ENCODE measurements at regions not wholly inside any gene's neighbourhood (a gene's known extent, or its start where the extent isn't known, plus 50 kb on each side); places are given as distances from the start of the nearest gene placed in this dataset.

DNA sequence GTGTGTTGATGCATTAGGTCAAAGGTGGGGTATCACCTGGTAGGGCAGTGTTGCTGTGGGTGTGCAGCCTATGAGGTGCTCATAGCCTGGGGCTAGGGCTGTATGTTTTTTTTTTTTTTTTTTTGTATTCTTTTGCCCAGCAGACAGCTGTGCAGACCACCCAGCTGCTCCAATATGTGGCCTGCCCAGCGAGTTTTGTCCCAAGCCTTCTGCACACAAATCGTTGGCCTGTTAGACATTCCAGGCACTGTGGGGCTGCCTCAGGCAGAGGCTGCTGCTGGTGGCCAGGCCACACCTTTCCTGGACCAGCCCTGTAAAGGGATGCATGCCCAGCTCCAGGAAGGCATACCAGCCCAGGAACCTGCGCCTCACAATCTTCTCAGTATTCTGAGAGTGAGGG lies 348.5 kb downstream of the JRKL start:
- no peak for TF ChIP-seq TAF1 (IDR thresholded peaks at IDR 0.05; ENCODE audit: low read depth, low read length)
- TF ChIP-seq POLR2AphosphoS5 (IDR thresholded peaks at IDR 0.05; ENCODE audit: low read depth, low read length) = no peak

Data from GM12891 (cell line).